Fibroblast of skin of left quadriceps (primary cell): ENCODE measurements at regions not wholly inside any gene's neighbourhood (a gene's known extent, or its start where the extent isn't known, plus 50 kb on each side); places are given as distances from the start of the nearest gene placed in this dataset.
"Not testable (repeated sequence)": the region's sequence is repeated elsewhere in the genome, so short reads cannot be mapped to it uniquely, and the experiment has no call there.

ENCODE experiments used
- DNase-seq, 2 experiments: peaks; one replicate each; pipeline ENCODE4 v3.0.0-alpha.2; 2013; ENCODE audit warnings: low read depth in 2 of 2

DNA sequence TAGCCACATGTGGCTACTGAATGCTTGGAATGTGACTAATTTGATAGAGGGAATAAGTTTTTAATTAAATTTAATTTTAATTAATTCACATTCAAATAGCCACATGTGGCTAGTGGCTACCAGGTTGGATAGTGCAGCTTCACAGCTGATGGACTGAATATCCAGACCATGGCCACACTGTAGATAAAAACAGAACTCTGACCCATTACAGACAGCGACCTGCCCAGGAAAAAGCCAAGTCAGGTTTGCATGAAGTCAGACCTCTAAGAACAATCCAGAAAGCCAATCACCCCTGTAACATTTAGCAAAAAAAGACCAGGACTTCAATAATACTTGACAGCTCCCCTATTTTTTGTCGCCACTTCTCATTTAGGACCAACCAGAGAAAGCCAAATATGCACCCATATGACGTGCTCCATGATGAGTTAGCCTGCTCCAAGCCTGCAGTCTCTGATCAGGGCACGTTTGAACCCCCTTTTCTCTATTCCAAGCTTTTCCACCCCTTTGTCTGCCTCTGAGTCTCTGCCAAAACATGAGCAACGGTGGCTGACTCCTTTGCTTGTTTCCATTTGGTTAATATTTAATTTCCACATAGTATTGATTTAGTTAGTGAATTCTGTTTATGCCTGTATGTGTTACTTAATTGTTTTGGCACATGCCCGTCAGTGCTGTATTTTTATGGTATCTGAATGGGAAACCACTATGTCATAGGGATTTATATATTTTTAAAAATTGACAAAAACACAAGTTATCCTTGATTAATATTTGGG lies 636.3 kb downstream of the UTRN start:
- DNase-seq: no peak

DNA sequence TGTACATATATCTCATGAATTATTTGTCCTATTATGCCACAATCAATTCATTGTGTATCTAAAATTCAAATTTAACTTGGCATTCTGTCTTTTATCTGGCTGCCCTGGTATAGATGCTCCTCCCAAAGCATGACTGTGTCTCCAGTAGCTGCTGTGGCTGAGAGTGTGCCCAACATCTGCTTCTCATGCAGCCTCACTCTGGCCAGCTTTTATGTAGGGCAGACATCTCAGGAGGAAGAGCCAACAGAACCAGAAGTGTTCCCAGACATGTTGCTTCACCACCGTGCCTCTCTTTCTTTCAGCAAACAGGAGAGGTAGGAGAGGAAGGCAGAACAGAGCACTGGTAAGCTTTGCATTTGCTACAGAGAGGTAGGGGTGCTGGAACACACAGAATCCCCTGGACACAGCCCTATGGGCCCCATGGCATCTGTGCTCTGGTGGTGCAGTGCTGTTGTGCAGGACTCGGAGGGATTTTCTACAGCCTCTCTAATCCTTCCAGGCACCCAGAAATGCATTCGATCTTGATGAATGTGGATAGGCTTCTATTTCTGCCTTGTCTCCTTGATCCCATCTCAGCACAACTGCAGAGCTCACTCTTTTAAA lies 637.1 kb downstream of the UTRN start:
- DNase-seq: peak in 1 of 2 experiments; percentile 22

DNA sequence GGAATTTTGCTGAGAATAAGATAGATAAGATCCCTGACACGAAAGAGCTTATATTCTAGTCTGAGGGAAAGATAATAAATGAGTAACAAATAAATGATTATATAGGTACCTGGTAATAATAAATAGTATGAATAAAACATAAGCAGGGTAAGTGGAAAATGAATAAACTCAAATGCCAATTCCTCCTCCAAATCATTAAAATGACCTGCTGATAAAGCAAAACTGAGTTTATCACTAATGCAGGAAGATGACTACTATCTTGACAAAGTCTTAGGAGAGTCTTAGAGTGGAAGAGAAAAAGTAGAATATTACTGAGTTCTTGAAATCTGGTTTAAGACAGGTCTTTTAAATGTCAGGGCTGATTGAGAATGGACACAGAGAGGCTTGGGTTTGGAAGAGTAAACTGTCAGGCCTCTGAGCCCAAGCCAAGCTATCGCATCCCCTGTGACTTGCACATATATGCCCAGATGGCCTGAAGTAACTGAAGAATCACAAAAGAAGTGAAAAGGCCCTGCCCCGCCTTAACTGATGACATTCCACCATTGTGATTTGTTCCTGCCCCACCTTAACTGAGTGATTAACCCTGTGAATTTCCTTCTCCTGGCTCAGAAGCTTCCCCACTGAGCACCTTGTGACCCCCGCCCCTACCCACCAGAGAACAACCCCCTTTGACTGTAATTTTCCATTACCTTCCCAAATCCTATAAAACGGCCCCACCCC lies 637.8 kb downstream of the UTRN start:
- DNase-seq: not testable (repeated sequence)

DNA sequence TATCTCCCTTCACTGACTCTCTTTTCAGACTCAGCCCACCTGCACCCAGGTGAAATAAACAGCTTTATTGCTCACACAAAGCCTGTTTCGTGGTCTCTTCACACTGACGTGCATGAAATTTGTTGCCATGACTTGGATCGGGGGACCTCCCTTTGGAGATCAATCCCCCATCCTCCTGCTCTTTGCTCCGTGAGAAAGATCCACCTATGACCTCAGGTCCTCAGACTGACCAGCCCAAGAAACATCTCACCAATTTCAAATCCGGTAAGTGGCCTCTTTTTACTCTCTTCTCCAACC lies 638.3 kb downstream of the UTRN start:
- DNase-seq: not testable (repeated sequence)

DNA sequence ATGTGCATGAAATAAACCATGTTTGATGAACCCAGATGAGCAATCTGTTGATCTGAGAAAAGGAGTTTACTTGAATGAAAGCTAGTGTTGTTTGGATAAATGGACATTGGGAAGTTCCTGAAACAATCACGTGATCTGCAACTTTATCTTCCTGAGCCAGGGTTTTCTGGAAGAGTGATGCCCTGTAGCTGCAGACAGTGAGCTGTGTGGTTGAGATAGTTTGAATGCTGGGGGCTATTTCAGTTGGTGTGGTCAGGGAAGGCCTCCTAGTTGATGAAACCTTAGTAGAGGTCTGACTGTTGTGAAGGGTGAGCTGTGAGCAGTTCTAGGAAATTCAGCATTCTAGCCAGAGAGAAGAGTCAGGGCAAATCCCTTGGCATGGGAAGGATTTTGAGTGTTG lies 643.7 kb downstream of the UTRN start:
- DNase-seq: no peak

DNA sequence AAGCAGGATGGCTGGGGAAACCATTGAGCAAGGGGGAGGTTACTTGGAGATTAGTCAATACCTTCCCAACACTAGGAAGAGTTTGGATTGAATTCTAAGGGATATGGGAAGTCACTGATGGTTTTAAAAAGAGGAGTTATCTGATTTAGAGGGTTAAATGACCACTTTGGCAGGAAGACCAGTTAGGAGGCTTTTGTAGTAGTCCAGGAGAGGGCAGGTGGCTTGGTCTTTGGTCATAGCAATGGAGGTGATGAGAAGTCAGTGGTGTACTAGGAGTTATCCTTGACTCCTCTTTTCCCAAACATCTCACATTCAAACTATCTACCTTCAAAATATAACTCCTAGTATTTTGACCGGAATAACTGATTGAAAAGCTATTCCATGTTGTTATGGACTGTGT lies 644.1 kb downstream of the UTRN start:
- no peak for DNase-seq

DNA sequence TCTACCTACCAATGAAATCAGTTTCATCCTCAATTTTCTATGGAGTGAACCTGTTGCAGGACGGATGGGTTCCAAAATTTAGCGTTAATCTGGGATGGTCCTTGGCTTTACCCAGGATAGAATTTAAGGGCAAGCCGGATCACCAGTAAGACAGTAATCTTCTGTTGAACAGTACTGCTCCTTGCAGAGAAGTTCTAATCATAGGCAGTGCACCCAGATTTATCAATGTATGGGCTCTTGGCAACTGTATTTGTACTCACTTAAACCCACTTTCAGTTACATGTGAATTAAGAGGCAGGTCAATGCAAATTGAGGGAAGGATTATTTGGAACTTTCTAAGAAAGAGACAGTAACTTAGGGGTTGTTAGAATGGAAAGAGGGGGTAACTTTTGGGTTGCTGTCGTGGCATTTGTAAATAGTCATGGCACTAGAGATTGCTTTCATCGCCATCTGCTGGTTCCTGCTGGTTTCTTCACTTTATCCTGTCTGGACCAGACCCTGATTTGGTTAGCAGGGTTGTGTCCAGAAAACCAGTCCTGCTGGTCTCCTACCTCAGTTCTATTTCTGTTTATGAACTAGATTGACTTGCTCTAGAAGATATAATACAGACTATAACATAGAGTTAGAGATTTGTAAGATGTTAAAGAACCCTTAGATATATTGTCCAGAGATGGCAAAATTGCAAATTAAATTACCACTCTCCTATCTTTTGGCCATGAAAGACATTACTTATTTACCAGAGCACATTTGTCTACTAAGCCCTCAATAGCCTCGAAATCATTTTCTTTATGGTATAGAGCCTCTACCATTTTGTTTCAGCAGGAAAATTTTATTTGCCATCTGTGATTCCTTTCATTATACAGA lies 646.3 kb downstream of the UTRN start:
- DNase-seq: no peak

DNA sequence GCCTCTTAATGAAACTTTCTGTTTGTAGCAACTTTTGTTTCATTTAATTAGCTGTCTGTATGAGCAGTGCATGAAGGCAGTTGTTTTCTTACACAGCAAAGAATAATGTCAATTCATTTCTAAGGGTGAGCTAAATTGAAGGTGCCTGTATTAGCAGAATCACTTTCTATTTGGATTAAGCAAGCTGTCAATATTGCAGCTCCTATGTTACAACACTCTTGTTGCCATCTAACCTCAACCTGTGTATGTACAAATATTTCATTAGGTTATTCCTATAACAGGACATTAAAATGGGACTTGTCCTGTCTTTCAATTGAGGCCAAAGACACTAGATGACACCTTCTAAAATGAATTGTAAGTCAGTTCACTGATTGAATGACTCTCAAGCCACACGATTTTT lies 647.5 kb downstream of the UTRN start:
- DNase-seq: no peak

DNA sequence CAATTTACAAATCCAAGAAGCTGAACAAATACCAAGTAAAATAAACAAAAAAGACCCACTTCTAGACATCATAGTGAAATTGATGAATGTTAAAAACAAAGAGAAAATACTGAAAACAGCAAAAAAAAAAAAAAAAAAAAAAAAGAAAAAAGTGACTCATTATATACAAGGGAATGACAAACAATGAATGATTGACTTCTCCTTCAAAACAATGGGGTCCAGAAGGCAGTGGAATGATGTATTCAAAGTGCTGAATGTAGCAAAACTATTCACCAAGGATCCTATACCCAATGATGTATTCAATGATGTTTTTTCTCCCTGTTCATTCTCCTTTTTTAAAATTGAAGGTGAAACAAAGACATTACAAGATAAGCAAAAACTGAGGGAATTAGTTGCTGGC lies 650.0 kb downstream of the UTRN start:
- DNase-seq: no peak

DNA sequence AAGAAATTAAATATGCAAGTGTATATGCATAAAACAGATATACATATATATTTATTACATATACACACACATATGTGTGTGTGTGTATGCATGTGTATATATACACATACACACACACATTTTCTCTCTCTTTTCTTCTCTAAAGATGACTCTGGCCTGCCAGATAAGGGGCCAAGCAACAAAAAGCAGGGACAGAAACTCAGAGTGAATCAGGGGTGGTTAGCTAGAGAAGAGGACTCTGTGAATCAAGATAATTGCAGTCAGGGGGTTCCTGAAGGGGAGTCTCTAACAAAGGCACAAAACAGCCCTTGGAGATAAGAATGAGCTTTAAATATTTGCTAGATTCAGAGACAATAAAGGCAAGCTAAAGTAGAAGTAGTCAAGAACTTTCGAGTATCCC lies 650.5 kb downstream of the UTRN start:
- DNase-seq: no peak

DNA sequence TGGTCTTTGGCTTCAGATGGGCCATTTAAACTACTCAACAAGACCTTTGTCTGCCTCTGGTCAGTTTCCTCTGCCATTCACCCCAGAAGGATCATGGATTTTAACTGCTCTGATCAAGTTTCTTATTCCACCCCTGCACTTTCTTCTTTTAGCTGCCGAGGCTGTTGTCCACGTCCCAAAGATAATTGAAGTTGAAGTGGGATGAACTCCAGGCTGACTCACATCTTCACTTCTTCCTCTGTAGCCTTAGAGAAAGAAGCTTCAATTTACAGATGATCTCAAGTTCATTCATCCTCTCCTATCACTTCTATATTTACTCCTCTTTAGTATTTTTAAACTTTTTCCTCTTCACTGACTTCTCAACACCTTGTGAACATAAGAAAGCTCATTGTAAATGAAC lies 651.6 kb downstream of the UTRN start:
- DNase-seq: no peak

DNA sequence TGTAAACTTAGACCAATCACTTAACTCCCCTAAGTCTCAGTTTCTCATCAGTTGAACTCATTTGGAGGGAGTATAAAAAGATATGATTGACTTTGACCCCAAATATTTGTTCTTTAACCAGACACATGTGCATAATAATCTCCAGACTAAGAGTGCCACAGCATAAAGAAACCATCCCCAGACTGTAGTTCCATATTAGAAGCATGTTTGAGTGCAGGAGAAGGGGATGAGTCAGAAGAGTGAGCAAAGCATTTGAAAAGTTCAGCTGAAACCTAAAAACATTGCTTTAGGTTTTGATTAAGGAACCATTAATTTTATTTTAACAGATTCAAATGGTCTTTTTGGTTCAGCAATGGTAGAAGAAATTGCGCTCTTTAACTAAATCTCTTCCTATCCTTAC lies 654.8 kb downstream of the UTRN start:
- DNase-seq: peak; percentile 17 to 27

DNA sequence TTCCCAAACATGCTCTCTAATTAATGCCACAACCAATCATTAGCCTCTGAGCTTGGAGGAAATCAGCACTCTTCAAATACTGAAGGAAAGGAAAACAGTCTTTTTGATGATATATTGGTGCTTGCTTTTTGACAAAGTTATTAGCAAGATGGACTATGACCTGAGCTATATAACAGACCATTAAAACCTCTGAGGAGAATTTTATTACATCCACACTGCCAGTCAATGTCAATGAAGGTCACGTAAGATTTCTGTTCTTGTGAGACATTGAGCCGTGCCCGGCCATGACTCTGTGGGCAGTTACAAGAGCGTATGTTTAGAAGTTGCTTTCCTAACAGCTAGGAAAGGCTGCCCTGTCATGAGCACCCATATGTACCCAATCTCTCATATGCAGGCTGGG lies 659.0 kb downstream of the UTRN start:
- DNase-seq: no peak

DNA sequence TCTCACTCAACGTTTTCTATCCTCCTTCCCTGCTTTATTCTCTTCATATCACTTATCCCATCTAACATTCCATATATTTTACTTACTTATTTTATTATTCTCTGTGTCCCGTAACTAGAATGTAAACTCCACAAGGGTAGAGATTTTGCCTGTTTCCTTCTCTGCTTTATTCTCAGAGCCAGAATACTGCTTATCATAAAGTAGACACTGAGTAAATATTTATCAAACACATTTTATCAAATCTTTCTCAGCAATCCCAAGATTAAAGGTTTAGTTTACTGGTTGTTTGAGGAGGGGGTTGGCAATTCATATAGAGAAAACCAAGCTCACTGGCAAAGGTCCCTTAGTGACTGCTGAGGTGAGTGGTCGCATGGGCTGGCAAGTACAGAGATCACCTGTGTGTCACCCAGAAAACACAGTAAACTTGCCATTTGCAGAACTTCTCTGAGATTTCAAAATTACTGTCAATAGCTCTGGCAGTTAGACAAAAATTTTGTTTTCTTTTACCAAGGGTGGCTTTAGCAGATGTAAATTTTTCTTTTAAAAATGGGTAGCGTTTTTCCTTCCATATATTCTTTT lies 662.4 kb downstream of the UTRN start:
- no peak for DNase-seq

DNA sequence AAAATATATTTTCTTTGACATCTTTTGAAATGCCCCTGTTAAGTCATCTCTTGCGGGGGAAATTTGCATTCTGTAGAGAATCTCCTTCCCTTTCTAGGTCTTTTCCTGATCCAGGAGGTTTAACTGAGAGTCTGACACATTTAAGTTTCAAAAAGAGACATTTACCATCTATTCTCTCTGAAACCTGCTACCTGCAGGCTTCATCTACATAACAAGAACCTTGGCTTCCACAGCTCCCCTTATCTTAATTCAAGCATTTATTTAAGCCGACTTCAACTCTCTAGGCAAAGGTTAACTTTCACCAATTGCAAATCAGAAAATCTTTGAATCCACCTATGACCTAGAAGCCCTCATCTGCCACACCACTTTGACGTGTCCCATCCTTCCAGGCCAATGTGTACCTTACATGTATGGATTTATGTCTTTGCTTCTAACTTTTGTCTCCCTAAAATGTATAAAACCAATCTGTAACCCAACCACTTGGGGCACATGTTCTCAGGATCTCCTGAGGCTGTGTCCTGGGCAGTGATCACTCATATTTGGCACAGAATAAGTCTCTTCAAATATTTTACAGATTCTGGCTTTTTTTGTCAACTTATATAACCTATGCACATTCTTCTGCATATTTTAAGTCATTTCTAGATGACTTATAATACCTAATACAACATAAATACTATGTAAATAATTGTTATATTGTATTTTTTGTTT lies 666.7 kb downstream of the UTRN start:
- no peak for DNase-seq

DNA sequence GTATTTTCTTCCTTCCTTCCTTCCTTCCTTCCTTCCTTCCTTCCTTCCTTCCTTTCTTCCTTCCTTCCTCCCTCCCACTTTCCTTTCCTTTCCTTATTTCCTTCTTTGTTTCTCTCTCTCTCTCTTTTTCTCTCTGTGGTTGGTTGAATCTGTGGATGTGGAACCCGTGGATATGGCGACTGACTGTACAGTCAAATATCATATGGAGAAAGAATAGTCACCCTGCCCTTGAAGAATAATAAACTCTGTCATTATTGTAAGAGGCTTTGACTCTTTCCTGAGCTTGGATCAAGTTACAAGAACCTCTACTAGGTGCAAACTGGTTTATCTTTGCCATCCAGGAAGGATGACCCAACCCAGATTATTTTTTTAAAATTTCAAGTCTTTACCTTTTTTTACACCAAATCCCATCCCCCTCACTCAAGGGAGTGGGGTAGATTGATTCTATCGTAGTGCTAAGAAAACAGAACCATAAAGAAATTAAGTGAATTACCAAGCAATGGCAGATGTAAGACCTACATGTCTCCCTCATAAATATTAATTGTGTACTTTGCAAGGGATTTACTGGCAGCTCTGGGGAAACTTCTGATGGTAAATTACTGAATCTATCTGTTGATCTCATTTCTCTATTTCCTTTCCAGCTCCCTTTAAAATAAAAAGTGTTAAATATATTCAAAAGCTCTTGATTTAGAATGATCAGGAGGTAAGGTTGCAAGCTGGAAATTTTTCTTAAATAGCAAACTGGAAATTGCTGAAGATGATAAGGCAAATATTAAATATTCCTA lies 667.5 kb downstream of the UTRN start:
- DNase-seq: no peak

DNA sequence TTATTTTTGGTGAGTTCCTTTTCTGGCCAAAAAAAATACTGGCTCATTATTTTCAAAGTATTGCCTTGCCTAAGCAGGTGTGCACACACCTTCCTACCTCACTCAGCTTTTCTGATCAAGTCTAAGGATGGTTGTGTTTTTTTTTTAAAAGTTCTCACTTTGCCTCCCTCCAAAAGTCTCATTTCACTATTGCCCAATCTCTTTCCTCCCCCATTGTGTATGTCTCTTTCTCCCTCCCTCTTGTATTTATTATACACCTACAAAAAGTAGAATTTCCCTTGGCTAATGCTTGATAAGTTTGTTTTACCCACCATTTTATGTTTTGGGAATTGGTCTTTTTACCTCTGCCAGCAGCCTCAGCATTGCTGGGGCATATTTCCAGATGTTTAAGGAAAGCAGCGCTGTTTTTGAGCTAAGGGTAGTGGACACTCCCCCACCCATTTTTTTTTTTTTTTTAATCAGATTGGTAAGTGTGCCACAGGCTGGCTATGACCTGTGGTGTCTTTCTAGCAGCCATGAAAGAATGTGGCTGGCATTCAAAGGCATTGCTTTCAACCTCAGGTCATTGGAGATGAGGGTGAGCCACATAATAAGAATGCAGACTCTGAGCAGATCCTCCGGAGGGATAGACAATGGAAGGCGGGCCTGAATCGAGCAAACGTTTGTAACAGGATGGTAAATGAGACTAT lies 668.6 kb downstream of the UTRN start:
- peak in 1 of 2 experiments; percentile 5 for DNase-seq

DNA sequence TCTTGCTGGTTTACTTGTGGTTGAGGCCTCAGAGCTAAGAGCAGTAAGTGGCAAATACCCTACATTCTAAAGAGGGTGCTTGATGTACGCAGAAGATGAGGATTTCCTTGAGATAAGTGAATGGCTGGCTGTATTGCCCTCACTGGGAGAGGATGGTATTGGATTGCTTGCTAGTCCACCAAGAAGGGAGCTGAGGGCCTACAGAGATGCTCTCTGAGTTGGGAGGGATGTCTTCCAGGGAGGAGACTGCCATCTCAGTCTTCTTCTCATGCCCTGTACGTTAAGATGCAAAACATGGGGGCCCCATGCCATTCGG lies 669.1 kb downstream of the UTRN start:
- DNase-seq: no peak

DNA sequence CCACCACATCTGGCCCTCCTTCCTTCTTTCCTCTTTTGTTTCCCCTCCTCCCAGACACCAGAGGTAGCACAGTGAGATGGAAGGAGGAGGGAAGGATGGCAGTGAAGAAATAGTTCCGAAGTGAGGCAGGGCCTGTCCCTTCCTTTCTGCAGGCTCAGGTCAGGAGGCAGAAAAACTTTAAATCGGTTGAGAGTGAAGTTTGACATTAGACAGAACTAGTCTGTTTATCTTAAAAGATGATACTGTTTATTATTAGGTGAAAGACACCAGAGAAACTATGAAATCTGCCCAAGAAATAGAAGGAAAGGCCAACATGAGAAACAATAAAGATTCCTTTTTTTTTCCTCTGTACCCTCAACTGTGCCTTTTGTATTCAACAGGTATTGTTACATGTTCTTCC lies 670.3 kb downstream of the UTRN start:
- DNase-seq: no peak

DNA sequence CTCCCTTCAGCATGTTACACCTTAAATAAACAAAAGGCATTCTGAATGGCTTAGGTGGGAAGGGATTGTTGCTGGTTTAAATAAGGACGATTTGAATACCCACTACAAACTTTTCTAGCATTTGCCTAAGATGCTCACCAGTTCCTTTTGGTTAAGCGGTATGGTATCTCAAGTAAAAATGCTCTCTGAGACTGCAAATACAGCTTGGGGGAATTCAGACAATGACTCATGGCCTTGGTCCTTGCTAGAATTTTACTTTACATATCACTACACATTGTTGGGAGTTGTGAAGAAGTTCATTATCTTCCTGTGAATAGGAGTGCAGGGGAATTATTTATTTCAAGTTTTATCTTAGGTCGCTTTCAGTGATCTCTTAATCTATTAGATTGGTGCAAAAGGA lies 670.7 kb downstream of the UTRN start:
- no peak for DNase-seq
